ENCODE measurements at regions not wholly inside any gene's neighbourhood (a gene's known extent, or its start where the extent isn't known, plus 50 kb on each side); places are given as distances from the start of the nearest gene placed in this dataset.
A peak's percentile ranks its signal among the peaks of the same experiment; 100 is the strongest.
"Not testable (repeated sequence)": the region's sequence is repeated elsewhere in the genome, so short reads cannot be mapped to it uniquely, and the experiment has no call there.

GRCh38 chr2:116810071-116810470, 1004.4 kb upstream of the DDX18 start:
- no peak for TF ChIP-seq CTCF (IDR thresholded peaks at IDR 0.05)
- H3K9me3 Mint-ChIP-seq (ENCODE audit: unreplicated experiment): no peaks in the 10 kb centered on the region
- H3K27ac Mint-ChIP-seq (ENCODE audit: unreplicated experiment): peak overlapping the region; percentile 45
- no peaks in the 10 kb centered on the region for H3K36me3 Mint-ChIP-seq (ENCODE audit: unreplicated experiment)
- no peak overlapping the region for H3K4me3 Mint-ChIP-seq (ENCODE audit: unreplicated experiment)
- H3K27me3 Mint-ChIP-seq (ENCODE audit: unreplicated experiment): no peaks in the 10 kb centered on the region
- peaks cover 26% of the 10 kb centered on the region for H3K4me1 Mint-ChIP-seq (ENCODE audit: unreplicated experiment)
- DNase-seq (ENCODE audit: extremely low spot score, unreplicated experiment): no peak

- H3K27ac Mint-ChIP-seq (ENCODE audit: unreplicated experiment): peak overlapping the region; percentile 45
- TF ChIP-seq CTCF (IDR thresholded peaks at IDR 0.05): no peak
- no peak overlapping the region for H3K4me3 Mint-ChIP-seq (ENCODE audit: unreplicated experiment)
- DNase-seq (ENCODE audit: extremely low spot score, unreplicated experiment): no peak
- no peaks in the 10 kb centered on the region for H3K36me3 Mint-ChIP-seq (ENCODE audit: unreplicated experiment)
- H3K27me3 Mint-ChIP-seq (ENCODE audit: unreplicated experiment): no peaks in the 10 kb centered on the region
- H3K4me1 Mint-ChIP-seq (ENCODE audit: unreplicated experiment): peaks cover 26% of the 10 kb centered on the region
- no peaks in the 10 kb centered on the region for H3K9me3 Mint-ChIP-seq (ENCODE audit: unreplicated experiment)
Observed at GRCh38 chr2:116810645-116811044, 1003.8 kb upstream of the DDX18 start.

GRCh38 chr2:116819355-116819754, 995.1 kb upstream of the DDX18 start:
- H3K9me3 Mint-ChIP-seq (ENCODE audit: unreplicated experiment): no peaks in the 10 kb centered on the region
- H3K27me3 Mint-ChIP-seq (ENCODE audit: unreplicated experiment): peaks cover 2% of the 10 kb centered on the region
- no peak for DNase-seq (ENCODE audit: extremely low spot score, unreplicated experiment)
- no peak overlapping the region for H3K27ac Mint-ChIP-seq (ENCODE audit: unreplicated experiment)
- H3K4me1 Mint-ChIP-seq (ENCODE audit: unreplicated experiment): peaks cover 3% of the 10 kb centered on the region
- H3K4me3 Mint-ChIP-seq (ENCODE audit: unreplicated experiment): no peak overlapping the region
- TF ChIP-seq CTCF (IDR thresholded peaks at IDR 0.05): no peak
- no peaks in the 10 kb centered on the region for H3K36me3 Mint-ChIP-seq (ENCODE audit: unreplicated experiment)

DNA sequence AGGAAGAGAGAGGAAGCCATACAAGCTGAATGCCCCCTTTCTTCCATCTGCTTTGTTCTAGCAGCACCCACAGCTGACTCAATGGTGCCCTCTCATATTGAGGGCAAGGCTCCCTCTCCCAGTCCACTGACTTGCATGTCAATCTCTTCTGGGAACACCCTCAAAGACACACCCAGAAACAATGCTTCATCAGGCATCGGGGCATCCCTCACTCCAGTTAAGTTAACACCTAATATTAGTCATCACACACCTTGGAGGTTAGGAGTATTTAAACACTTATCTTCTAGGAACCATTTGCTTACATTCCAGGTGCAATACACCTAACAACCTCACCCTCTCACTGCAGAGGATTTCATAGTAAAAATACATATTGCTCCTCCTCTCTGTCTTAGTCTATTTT, 993.5 kb upstream of the DDX18 start:
- no peak for TF ChIP-seq CTCF (IDR thresholded peaks at IDR 0.05)
- Mint-ChIP-seq H3K27ac (ENCODE audit: unreplicated experiment) (no peak overlapping the region), H3K36me3 (ENCODE audit: unreplicated experiment) (no peaks in the 10 kb centered on the region), H3K27me3 (ENCODE audit: unreplicated experiment) (peaks cover 4% of the 10 kb centered on the region), H3K4me3 (ENCODE audit: unreplicated experiment) (no peak overlapping the region), H3K4me1 (ENCODE audit: unreplicated experiment) (no peaks in the 10 kb centered on the region), H3K9me3 (ENCODE audit: unreplicated experiment) (no peaks in the 10 kb centered on the region)
- no peak for DNase-seq (ENCODE audit: extremely low spot score, unreplicated experiment)

GRCh38 chr2:116829543-116829942, 984.9 kb upstream of the DDX18 start:
- not testable (repeated sequence) for H3K27me3 Mint-ChIP-seq (ENCODE audit: unreplicated experiment); H3K36me3 Mint-ChIP-seq (ENCODE audit: unreplicated experiment); H3K4me3 Mint-ChIP-seq (ENCODE audit: unreplicated experiment); DNase-seq (ENCODE audit: extremely low spot score, unreplicated experiment); H3K27ac Mint-ChIP-seq (ENCODE audit: unreplicated experiment); H3K9me3 Mint-ChIP-seq (ENCODE audit: unreplicated experiment); H3K4me1 Mint-ChIP-seq (ENCODE audit: unreplicated experiment)

DNA sequence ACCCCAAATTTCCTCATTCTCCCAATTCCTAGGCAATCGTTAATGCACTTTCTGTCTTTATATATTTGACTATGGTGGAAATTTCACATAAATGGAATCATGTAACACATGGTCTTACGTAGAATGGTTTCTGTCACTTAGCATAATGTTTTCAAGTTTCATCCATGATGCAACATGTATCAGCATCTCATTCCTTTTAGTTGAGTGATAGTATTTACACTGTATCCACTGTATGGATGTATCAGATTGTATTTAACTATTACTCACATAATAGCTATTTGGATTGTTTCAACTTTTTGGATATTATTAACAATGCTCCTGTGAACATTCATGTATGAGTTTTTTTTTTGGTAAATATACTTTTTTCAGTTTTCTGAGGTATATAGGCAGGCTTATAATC, 982.3 kb upstream of the DDX18 start:
- Mint-ChIP-seq H3K4me1 (ENCODE audit: unreplicated experiment) (no peaks in the 10 kb centered on the region), H3K36me3 (ENCODE audit: unreplicated experiment) (no peaks in the 10 kb centered on the region), H3K4me3 (ENCODE audit: unreplicated experiment) (no peak overlapping the region), H3K9me3 (ENCODE audit: unreplicated experiment) (no peaks in the 10 kb centered on the region), H3K27me3 (ENCODE audit: unreplicated experiment) (peaks cover 13% of the 10 kb centered on the region), H3K27ac (ENCODE audit: unreplicated experiment) (no peak overlapping the region)
- DNase-seq (ENCODE audit: extremely low spot score, unreplicated experiment): no peak
- TF ChIP-seq CTCF (IDR thresholded peaks at IDR 0.05): no peak
